Gastrocnemius medialis (tissue), 4 donors: ENCODE measurements at regions not wholly inside any gene's neighbourhood (a gene's known extent, or its start where the extent isn't known, plus 50 kb on each side); places are given as distances from the start of the nearest gene placed in this dataset.

ENCODE experiments used
- POLR2A ChIP-seq, 2 donors: fragments of 450-650 bp; IDR thresholded peaks; one replicate each; pipeline ENCODE4 v1.6.1; 2017; ENCODE audit warnings: antibody characterized with exemption in 2 of 2, mild to moderate bottlenecking in 2 of 2, moderate library complexity in 2 of 2
- TF ChIP-seq, protein P1 (sequence below), 5 experiments: fragments of 450-650 bp in 3 of 5; fragments of 200-600 bp in 2 of 5; sonication (generic) in 2 of 5; IDR thresholded peaks in 4 of 5; conservative IDR thresholded peaks in 1 of 5; 1 replicate in 4 of 5; 2 replicates in 1 of 5; pipeline ENCODE4 v1.5.1; 2016 to 2019; ENCODE audit warnings: antibody characterized with exemption in 5 of 5, mild to moderate bottlenecking in 3 of 5, moderate library complexity in 3 of 5

GRCh38 chr13:49853535-49853934 lies 61.1 kb upstream of the KPNA3 start:
- TF ChIP-seq, protein P1, sequence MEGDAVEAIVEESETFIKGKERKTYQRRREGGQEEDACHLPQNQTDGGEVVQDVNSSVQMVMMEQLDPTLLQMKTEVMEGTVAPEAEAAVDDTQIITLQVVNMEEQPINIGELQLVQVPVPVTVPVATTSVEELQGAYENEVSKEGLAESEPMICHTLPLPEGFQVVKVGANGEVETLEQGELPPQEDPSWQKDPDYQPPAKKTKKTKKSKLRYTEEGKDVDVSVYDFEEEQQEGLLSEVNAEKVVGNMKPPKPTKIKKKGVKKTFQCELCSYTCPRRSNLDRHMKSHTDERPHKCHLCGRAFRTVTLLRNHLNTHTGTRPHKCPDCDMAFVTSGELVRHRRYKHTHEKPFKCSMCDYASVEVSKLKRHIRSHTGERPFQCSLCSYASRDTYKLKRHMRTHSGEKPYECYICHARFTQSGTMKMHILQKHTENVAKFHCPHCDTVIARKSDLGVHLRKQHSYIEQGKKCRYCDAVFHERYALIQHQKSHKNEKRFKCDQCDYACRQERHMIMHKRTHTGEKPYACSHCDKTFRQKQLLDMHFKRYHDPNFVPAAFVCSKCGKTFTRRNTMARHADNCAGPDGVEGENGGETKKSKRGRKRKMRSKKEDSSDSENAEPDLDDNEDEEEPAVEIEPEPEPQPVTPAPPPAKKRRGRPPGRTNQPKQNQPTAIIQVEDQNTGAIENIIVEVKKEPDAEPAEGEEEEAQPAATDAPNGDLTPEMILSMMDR (IDR thresholded peaks at IDR 0.05 in 4 of 5, conservative IDR thresholded peaks at IDR 0.05 in 1 of 5): no peak
- no peak for TF ChIP-seq POLR2A (IDR thresholded peaks at IDR 0.05)
